ENCODE measurements at regions not wholly inside any gene's neighbourhood (a gene's known extent, or its start where the extent isn't known, plus 50 kb on each side); places are given as distances from the start of the nearest gene placed in this dataset.

GRCh38 chr2:33764551-33764950 is 165.5 kb upstream of the FAM98A start:
- Histone ChIP-seq H3K27me3 (ENCODE audit: control insufficient read depth in 4 of 4, insufficient read depth in 4 of 4, low read length in 3 of 4) (no peaks in the 10 kb centered on the region), H3K9ac (ENCODE audit: low read depth in 1 of 2, low read length in 2 of 2) (no peak overlapping the region), H3K27ac (ENCODE audit: low read depth in 1 of 2, low read length in 2 of 2) (no peak overlapping the region), H3K4me1 (ENCODE audit: control insufficient read depth in 4 of 4, insufficient read depth in 4 of 4, low read length in 3 of 4) (no peaks in the 10 kb centered on the region), H3K4me3 (ENCODE audit: low read depth in 1 of 3, low read length in 3 of 3) (no peak overlapping the region), H3K9me3 (ENCODE audit: control insufficient read depth in 4 of 4, low read length in 3 of 4) (no peaks in the 10 kb centered on the region), H3K36me3 (ENCODE audit: control insufficient read depth in 4 of 4, insufficient read depth in 3 of 4, low read depth in 1 of 4, low read length in 3 of 4) (no peaks in the 10 kb centered on the region)
- no peak for DNase-seq (ENCODE audit: low spot score)
- 45% methylated on average over 5 of the region's 5 CpGs for WGBS
- no peak for TF ChIP-seq ZBTB33 (IDR thresholded peaks at IDR 0.05)
- no peak for TF ChIP-seq REST (IDR thresholded peaks at IDR 0.05)
- TF ChIP-seq EGR1 (IDR thresholded peaks at IDR 0.05; ENCODE audit: low read depth in 2 of 2) = no peak
- TF ChIP-seq SP1 (IDR thresholded peaks at IDR 0.05) = no peak
- no peak for TF ChIP-seq RXRA (IDR thresholded peaks at IDR 0.05)
- no peak for TF ChIP-seq JUND (IDR thresholded peaks at IDR 0.05)
- no peak for TF ChIP-seq YY1 (IDR thresholded peaks at IDR 0.05)

- H3K9me3 ChIP-seq (ENCODE audit: control insufficient read depth in 4 of 4, low read length in 3 of 4) = no peaks in the 10 kb centered on the region
- no peak overlapping the region for H3K9ac ChIP-seq (ENCODE audit: low read depth in 1 of 2, low read length in 2 of 2)
- WGBS = 72% methylated on average over 6 of the region's 6 CpGs
- H3K4me1 ChIP-seq (ENCODE audit: control insufficient read depth in 4 of 4, insufficient read depth in 4 of 4, low read length in 3 of 4) = no peaks in the 10 kb centered on the region
- H3K27ac ChIP-seq (ENCODE audit: low read depth in 1 of 2, low read length in 2 of 2) = no peak overlapping the region
- no peak for DNase-seq (ENCODE audit: low spot score)
- TF ChIP-seq YY1 (IDR thresholded peaks at IDR 0.05) (no peak), RXRA (IDR thresholded peaks at IDR 0.05) (no peak), RAD21 (IDR thresholded peaks at IDR 0.05) (no peak), EGR1 (IDR thresholded peaks at IDR 0.05; ENCODE audit: low read depth in 2 of 2) (no peak), TAF1 (conservative IDR thresholded peaks at IDR 0.05) (no peak), CTCF (IDR thresholded peaks at IDR 0.05; ENCODE audit: low read depth, low read length, missing input control) (no peak), FOXA1 (IDR thresholded peaks at IDR 0.05) (no peak), GABPA (IDR thresholded peaks at IDR 0.05 in 1 of 2, conservative IDR thresholded peaks at IDR 0.05 in 1 of 2) (no peak), ZBTB33 (IDR thresholded peaks at IDR 0.05) (no peak), SP1 (IDR thresholded peaks at IDR 0.05) (no peak), FOXA2 (IDR thresholded peaks at IDR 0.05) (no peak), HNF4A (conservative IDR thresholded peaks at IDR 0.05) (no peak), NR2F2 (IDR thresholded peaks at IDR 0.05) (no peak), REST (IDR thresholded peaks at IDR 0.05) (no peak), ATF3 (IDR thresholded peaks at IDR 0.05) (no peak), HNF4G (IDR thresholded peaks at IDR 0.05) (no peak), MAX (IDR thresholded peaks at IDR 0.05) (no peak), JUND (IDR thresholded peaks at IDR 0.05) (no peak)
- no peak overlapping the region for H3K4me3 ChIP-seq (ENCODE audit: low read depth in 1 of 3, low read length in 3 of 3)
- H3K36me3 ChIP-seq (ENCODE audit: control insufficient read depth in 4 of 4, insufficient read depth in 3 of 4, low read depth in 1 of 4, low read length in 3 of 4) = no peaks in the 10 kb centered on the region
- no peaks in the 10 kb centered on the region for H3K27me3 ChIP-seq (ENCODE audit: control insufficient read depth in 4 of 4, insufficient read depth in 4 of 4, low read length in 3 of 4)
These were observed 164.7 kb upstream of the FAM98A start for GRCh38 chr2:33763671-33764310.
